ENCODE measurements at regions not wholly inside any gene's neighbourhood (a gene's known extent, or its start where the extent isn't known, plus 50 kb on each side); places are given as distances from the start of the nearest gene placed in this dataset.

DNA sequence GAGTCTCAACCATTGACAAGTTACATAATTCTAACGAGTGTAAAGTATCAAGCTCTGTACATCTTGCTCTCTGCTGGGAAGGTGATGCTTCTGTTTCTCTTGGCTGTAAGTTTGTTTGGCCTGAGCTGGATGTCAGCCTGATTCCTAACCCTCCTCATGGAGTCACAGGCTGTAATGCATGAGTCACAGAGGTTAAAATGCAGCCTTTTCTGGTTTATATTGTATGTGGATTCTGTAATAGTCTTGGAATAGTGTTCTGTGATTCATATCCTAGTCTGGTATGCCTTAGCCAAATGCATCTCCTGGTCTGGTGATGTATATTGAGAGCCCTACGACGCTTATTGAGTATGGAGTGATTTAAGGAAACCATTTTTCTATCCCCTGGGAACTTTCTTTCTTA, 104.5 kb upstream of the FRMD6 start:
- no peak overlapping the region for H3K9ac ChIP-seq (ENCODE audit: insufficient read depth, low read length)
- H3K4me1 ChIP-seq (ENCODE audit: control insufficient read depth, extremely low read depth, insufficient read depth, low read length) = peaks cover 24% of the 10 kb centered on the region
- H4K20me1 ChIP-seq (ENCODE audit: control insufficient read depth, extremely low read depth, insufficient read depth, low read length) = no peaks in the 10 kb centered on the region
- H3K4me2 ChIP-seq (ENCODE audit: extremely low read depth, insufficient read depth, low read length) = peak overlapping the region; percentile 60
- H3K27ac ChIP-seq (ENCODE audit: insufficient read depth, low read length) = peak overlapping the region; percentile 76
- H3K9me3 ChIP-seq (ENCODE audit: control insufficient read depth, insufficient read depth, low read depth, low read length) = no peaks in the 10 kb centered on the region
- TF ChIP-seq, protein P1, sequence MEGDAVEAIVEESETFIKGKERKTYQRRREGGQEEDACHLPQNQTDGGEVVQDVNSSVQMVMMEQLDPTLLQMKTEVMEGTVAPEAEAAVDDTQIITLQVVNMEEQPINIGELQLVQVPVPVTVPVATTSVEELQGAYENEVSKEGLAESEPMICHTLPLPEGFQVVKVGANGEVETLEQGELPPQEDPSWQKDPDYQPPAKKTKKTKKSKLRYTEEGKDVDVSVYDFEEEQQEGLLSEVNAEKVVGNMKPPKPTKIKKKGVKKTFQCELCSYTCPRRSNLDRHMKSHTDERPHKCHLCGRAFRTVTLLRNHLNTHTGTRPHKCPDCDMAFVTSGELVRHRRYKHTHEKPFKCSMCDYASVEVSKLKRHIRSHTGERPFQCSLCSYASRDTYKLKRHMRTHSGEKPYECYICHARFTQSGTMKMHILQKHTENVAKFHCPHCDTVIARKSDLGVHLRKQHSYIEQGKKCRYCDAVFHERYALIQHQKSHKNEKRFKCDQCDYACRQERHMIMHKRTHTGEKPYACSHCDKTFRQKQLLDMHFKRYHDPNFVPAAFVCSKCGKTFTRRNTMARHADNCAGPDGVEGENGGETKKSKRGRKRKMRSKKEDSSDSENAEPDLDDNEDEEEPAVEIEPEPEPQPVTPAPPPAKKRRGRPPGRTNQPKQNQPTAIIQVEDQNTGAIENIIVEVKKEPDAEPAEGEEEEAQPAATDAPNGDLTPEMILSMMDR (conservative IDR thresholded peaks at IDR 0.05 in 1 of 2, IDR thresholded peaks at IDR 0.05 in 1 of 2; ENCODE audit: low read depth in 1 of 2, low read length in 2 of 2) = no peak
- no peak for TF ChIP-seq EZH2 (IDR thresholded peaks at IDR 0.05; ENCODE audit: low read length, missing control alignments)
- H3K4me3 ChIP-seq (replicated peaks in 1 of 4; ENCODE audit: control extremely low read depth in 1 of 4, insufficient read depth in 1 of 4, low read depth in 3 of 4, low read length in 4 of 4) = no peak overlapping the region
- no peaks in the 10 kb centered on the region for H3K36me3 ChIP-seq (ENCODE audit: control insufficient read depth, insufficient read depth, low read length)
- no peaks in the 10 kb centered on the region for H3K27me3 ChIP-seq (ENCODE audit: control insufficient read depth, insufficient read depth, low read length)
- H3K79me2 ChIP-seq (ENCODE audit: control insufficient read depth, insufficient read depth, low read length) = no peaks in the 10 kb centered on the region
- no peak overlapping the region for H2AFZ ChIP-seq (ENCODE audit: low read length)
- DNase-seq (ENCODE audit: low read depth in 2 of 2) = peak; percentile 100

DNA sequence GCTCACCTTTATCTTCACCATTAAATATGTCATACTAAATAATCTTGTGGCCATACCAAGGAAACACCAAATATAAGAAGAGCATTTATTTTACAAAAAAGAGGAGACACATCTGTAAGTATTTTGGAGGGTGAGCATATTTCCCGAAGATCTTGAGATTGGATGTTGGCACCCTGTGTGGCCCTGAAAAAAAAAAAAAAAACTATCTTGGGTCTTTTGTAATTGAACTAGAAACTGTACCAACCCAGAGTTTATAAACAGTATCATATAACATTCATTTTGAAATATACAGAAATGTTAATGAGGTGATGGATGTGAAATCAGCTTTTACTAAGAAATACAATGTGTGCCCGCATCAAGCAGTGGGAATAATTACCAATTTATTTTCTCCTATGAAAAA, 104.0 kb upstream of the FRMD6 start:
- peak overlapping the region; percentile 76 for H3K27ac ChIP-seq (ENCODE audit: insufficient read depth, low read length)
- no peak overlapping the region for H2AFZ ChIP-seq (ENCODE audit: low read length)
- no peaks in the 10 kb centered on the region for H4K20me1 ChIP-seq (ENCODE audit: control insufficient read depth, extremely low read depth, insufficient read depth, low read length)
- H3K27me3 ChIP-seq (ENCODE audit: control insufficient read depth, insufficient read depth, low read length) = no peaks in the 10 kb centered on the region
- H3K9ac ChIP-seq (ENCODE audit: insufficient read depth, low read length) = no peak overlapping the region
- H3K9me3 ChIP-seq (ENCODE audit: control insufficient read depth, insufficient read depth, low read depth, low read length) = no peaks in the 10 kb centered on the region
- peaks cover 24% of the 10 kb centered on the region for H3K4me1 ChIP-seq (ENCODE audit: control insufficient read depth, extremely low read depth, insufficient read depth, low read length)
- H3K36me3 ChIP-seq (ENCODE audit: control insufficient read depth, insufficient read depth, low read length) = no peaks in the 10 kb centered on the region
- H3K4me2 ChIP-seq (ENCODE audit: extremely low read depth, insufficient read depth, low read length) = peak overlapping the region; percentile 60
- peak overlapping the region in 2 of 4 experiments; percentile 3 to 18 for H3K4me3 ChIP-seq (replicated peaks in 1 of 4; ENCODE audit: control extremely low read depth in 1 of 4, insufficient read depth in 1 of 4, low read depth in 3 of 4, low read length in 4 of 4)
- H3K79me2 ChIP-seq (ENCODE audit: control insufficient read depth, insufficient read depth, low read length) = no peaks in the 10 kb centered on the region
- TF ChIP-seq, protein P1 (conservative IDR thresholded peaks at IDR 0.05 in 1 of 2, IDR thresholded peaks at IDR 0.05 in 1 of 2; ENCODE audit: low read depth in 1 of 2, low read length in 2 of 2) = no peak
- no peak for TF ChIP-seq EZH2 (IDR thresholded peaks at IDR 0.05; ENCODE audit: low read length, missing control alignments)
- no peak for DNase-seq (ENCODE audit: low read depth in 2 of 2)

DNA sequence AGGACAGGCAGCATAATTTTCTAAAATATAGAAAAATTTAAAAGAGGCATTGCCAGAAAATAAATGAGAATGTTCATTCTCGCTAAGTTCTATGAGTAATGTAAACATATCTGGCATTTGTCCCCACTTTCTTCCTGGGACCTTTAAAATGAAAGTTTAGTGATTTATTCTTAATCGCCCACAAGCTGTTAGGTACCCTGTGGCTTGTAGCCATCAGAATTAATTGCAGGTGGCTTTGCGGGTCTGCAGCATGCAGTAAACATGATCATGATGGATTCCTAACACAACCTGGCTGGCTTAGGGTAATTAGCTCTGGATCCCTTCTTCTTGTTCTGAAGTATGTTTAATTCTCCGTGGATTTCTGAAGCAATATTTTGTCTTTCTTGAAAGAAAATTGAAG, 103.5 kb upstream of the FRMD6 start:
- no peak for TF ChIP-seq EZH2 (IDR thresholded peaks at IDR 0.05; ENCODE audit: low read length, missing control alignments)
- TF ChIP-seq, protein P1 (conservative IDR thresholded peaks at IDR 0.05 in 1 of 2, IDR thresholded peaks at IDR 0.05 in 1 of 2; ENCODE audit: low read depth in 1 of 2, low read length in 2 of 2) = no peak
- H3K4me1 ChIP-seq (ENCODE audit: control insufficient read depth, extremely low read depth, insufficient read depth, low read length) = peaks cover 29% of the 10 kb centered on the region
- DNase-seq (ENCODE audit: low read depth in 2 of 2) = peak in 1 of 2 donors; percentile 66
- no peaks in the 10 kb centered on the region for H3K79me2 ChIP-seq (ENCODE audit: control insufficient read depth, insufficient read depth, low read length)
- H2AFZ ChIP-seq (ENCODE audit: low read length) = no peak overlapping the region
- no peak overlapping the region for H3K9ac ChIP-seq (ENCODE audit: insufficient read depth, low read length)
- no peaks in the 10 kb centered on the region for H4K20me1 ChIP-seq (ENCODE audit: control insufficient read depth, extremely low read depth, insufficient read depth, low read length)
- no peaks in the 10 kb centered on the region for H3K9me3 ChIP-seq (ENCODE audit: control insufficient read depth, insufficient read depth, low read depth, low read length)
- H3K27ac ChIP-seq (ENCODE audit: insufficient read depth, low read length) = peak overlapping the region; percentile 76
- peak overlapping the region in 2 of 4 experiments; percentile 4 to 18 for H3K4me3 ChIP-seq (replicated peaks in 1 of 4; ENCODE audit: control extremely low read depth in 1 of 4, insufficient read depth in 1 of 4, low read depth in 3 of 4, low read length in 4 of 4)
- no peaks in the 10 kb centered on the region for H3K36me3 ChIP-seq (ENCODE audit: control insufficient read depth, insufficient read depth, low read length)
- H3K27me3 ChIP-seq (ENCODE audit: control insufficient read depth, insufficient read depth, low read length) = no peaks in the 10 kb centered on the region
- peak overlapping the region; percentile 60 for H3K4me2 ChIP-seq (ENCODE audit: extremely low read depth, insufficient read depth, low read length)

All from fibroblast of lung (primary cell).